GM12878 (cell line): ENCODE measurements at regions not wholly inside any gene's neighbourhood (a gene's known extent, or its start where the extent isn't known, plus 50 kb on each side); places are given as distances from the start of the nearest gene placed in this dataset.

ENCODE experiments used
- ATAC-seq: fragments of 200-7000 bp; cut with Tn5 transposase; 3 replicates; pipeline ENCODE4 v1.9.1; 2020; ENCODE audit warnings: mild to moderate bottlenecking, moderate library complexity
- BruUV-seq: library from RNA; stranded (reverse); fragments of 400-500 nt; replicated peaks from 2 replicates; lab custom pipeline; 2021; lab: Mats Ljungman, UMichigan
- CTCF ChIA-PET: fragments of 300-600 bp; sonication (Branson Sonifier 250); formaldehyde crosslinking; extraction: SDS; loops from one replicate; lab custom pipeline; 2021; ENCODE audit warnings: inconsistent platforms; lab: Yijun Ruan, JAX
- POLR2A ChIA-PET: fragments of 350-600 bp; formaldehyde crosslinking; extraction: SDS; loops from one replicate; lab custom pipeline; 2021; ENCODE audit warnings: inconsistent platforms; lab: Charles Lee
- RAD21 ChIA-PET: fragments of 300-600 bp; sonication (Branson Sonifier 250); formaldehyde crosslinking; loops from one replicate; lab custom pipeline; 2023; ENCODE audit warnings: antibody characterized with exemption; ENCODE audit not compliant: unreplicated experiment; lab: Charles Lee
- SMC1A ChIA-PET: fragments of 300-600 bp; sonication (Branson Sonifier 250); formaldehyde crosslinking; loops from one replicate; lab custom pipeline; 2023; ENCODE audit not compliant: unreplicated experiment, uncharacterized antibody; lab: Charles Lee
- DNase-seq: peaks from one replicate; pipeline ENCODE4 v3.0.0-alpha.2; 2011; ENCODE audit warnings: low read depth, low spot score
- FAIRE-seq: peaks from 3 replicates; lab custom pipeline; 2011; peaks lifted over from hg19 to GRCh38; lab: Jason Lieb, UNC
- H2AFZ ChIP-seq: 2 replicates; pipeline ENCODE4 v1.6.0; 2011; ENCODE audit warnings: low read depth, low read length, control low read depth; ENCODE audit not compliant: control insufficient read depth
- H3K27ac ChIP-seq: 2 replicates; pipeline ENCODE4 v1.5.1; 2011; ENCODE audit warnings: control low read depth; ENCODE audit not compliant: control insufficient read depth, insufficient read depth
- H3K27me3 ChIP-seq, 2 experiments: replicated peaks in 1 of 2; 2 replicates each; pipeline versions ENCODE4 v1.6.0 to v1.6.1; 2011; ENCODE audit warnings: low read length in 1 of 2; ENCODE audit not compliant: control insufficient read depth in 2 of 2, insufficient read depth in 2 of 2
- H3K36me3 ChIP-seq, 2 experiments: 2 replicates each; pipeline ENCODE4 v1.5.1; 2011; ENCODE audit warnings: low read length in 1 of 2; ENCODE audit not compliant: control insufficient read depth in 2 of 2, insufficient read depth in 2 of 2
- H3K4me1 ChIP-seq: 2 replicates; pipeline ENCODE4 v1.6.1; 2011; ENCODE audit warnings: mild to moderate bottlenecking, low read length, moderate library complexity, mixed read lengths; ENCODE audit not compliant: control insufficient read depth, insufficient read depth
- H3K4me2 ChIP-seq: 2 replicates; pipeline ENCODE4 v1.6.0; 2011; ENCODE audit warnings: control low read depth; ENCODE audit not compliant: control insufficient read depth, insufficient read depth
- H3K4me3 ChIP-seq: fragments of 200-600 bp; sonication (generic); 2 replicates; pipeline ENCODE4 v1.5.1; 2016
- H3K79me2 ChIP-seq: 2 replicates; pipeline ENCODE4 v1.6.0; 2011; ENCODE audit warnings: low read length; ENCODE audit not compliant: control insufficient read depth, insufficient read depth
- H3K9ac ChIP-seq: 2 replicates; pipeline ENCODE4 v1.8.0; 2011; ENCODE audit warnings: low read length, control low read depth, mixed read lengths; ENCODE audit not compliant: control insufficient read depth, insufficient read depth
- H3K9me3 ChIP-seq: replicated peaks from 3 replicates; pipeline ENCODE4 v1.5.1; 2011; ENCODE audit warnings: mild to moderate bottlenecking, low read length; ENCODE audit not compliant: control insufficient read depth, insufficient read depth
- H4K20me1 ChIP-seq: 2 replicates; pipeline ENCODE4 v1.6.0; 2011; ENCODE audit not compliant: control insufficient read depth, insufficient read depth
- BCL11A ChIP-seq: IDR thresholded peaks from 2 replicates; pipeline ENCODE4 v1.6.1; 2011; ENCODE audit warnings: low read depth, low read length
- FOS ChIP-seq: IDR thresholded peaks from 3 replicates; pipeline ENCODE4 v1.6.1; 2011; ENCODE audit warnings: borderline replicate concordance; ENCODE audit not compliant: insufficient read length; ENCODE audit errors: extremely low read depth
- MEF2A ChIP-seq: IDR thresholded peaks from 2 replicates; pipeline ENCODE4 v1.6.1; 2011; ENCODE audit warnings: low read depth, mild to moderate bottlenecking, low read length, moderate library complexity; ENCODE audit not compliant: insufficient read depth
- PAX8 ChIP-seq: fragments of 450-650 bp; IDR thresholded peaks from 2 replicates; pipeline ENCODE4 v1.6.1; 2017; ENCODE audit warnings: mild to moderate bottlenecking, moderate library complexity
- RUNX3 ChIP-seq: IDR thresholded peaks from 2 replicates; pipeline ENCODE4 v1.6.1; 2012; ENCODE audit warnings: low read length, inconsistent platforms
- STAT3 ChIP-seq: IDR thresholded peaks from 2 replicates; pipeline ENCODE4 v1.6.1; 2011; ENCODE audit warnings: low read depth, low read length, improper control_type of control experiment
- WGBS: methylation state at CpG from one replicate; pipeline ENCODE4 v1.1.6; 2016; ENCODE audit warnings: low lambda C conversion rate; ENCODE audit not compliant: insufficient replicate concordance, insufficient coverage; ENCODE audit errors: missing lambda C conversion rate; 5-methylcytosine and 5-hydroxymethylcytosine counted together
- in situ Hi-C: fragments of 300-500 bp; cut with MboI; formaldehyde crosslinking; loops from 9 replicates; pipeline ENCODE4 v1.14.3; 2018; ENCODE audit warnings: mixed read lengths
- intact Hi-C: fragments of 100-400 bp; cut with micrococcal nuclease; formaldehyde crosslinking; loops from one replicate; pipeline ENCODE4 v1.14.2; 2022; ENCODE audit not compliant: unreplicated experiment
- TF ChIP-seq, protein P1 (sequence below): IDR thresholded peaks from 2 replicates; pipeline ENCODE4 v1.6.1; 2012; ENCODE audit warnings: mild to moderate bottlenecking, low read depth, low read length
- TF ChIP-seq, protein P2 (sequence below): IDR thresholded peaks from 2 replicates; pipeline ENCODE4 v1.6.1; 2011; ENCODE audit warnings: low read depth, low read length, improper control_type of control experiment, borderline replicate concordance

DNA sequence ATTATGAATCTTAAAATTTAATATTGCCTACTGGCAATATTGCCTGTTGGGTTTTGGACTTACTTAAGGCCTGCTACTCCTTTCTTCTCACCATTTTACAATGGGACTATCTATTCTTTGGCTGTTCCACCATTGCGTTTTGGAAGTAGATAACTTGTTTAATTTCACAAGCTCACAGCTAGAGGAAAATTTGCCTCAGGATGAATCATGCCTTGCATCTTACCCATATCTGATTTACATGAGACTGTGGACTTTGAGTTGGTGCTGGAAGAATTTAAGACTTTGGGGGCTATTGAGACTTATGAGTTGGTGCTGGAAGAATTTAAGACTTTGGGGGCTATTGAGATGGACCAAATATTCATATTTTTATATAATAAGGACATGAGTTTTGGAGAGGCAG is 662.6 kb downstream of the METTL15 start (continued):
- TF ChIP-seq, protein P1, sequence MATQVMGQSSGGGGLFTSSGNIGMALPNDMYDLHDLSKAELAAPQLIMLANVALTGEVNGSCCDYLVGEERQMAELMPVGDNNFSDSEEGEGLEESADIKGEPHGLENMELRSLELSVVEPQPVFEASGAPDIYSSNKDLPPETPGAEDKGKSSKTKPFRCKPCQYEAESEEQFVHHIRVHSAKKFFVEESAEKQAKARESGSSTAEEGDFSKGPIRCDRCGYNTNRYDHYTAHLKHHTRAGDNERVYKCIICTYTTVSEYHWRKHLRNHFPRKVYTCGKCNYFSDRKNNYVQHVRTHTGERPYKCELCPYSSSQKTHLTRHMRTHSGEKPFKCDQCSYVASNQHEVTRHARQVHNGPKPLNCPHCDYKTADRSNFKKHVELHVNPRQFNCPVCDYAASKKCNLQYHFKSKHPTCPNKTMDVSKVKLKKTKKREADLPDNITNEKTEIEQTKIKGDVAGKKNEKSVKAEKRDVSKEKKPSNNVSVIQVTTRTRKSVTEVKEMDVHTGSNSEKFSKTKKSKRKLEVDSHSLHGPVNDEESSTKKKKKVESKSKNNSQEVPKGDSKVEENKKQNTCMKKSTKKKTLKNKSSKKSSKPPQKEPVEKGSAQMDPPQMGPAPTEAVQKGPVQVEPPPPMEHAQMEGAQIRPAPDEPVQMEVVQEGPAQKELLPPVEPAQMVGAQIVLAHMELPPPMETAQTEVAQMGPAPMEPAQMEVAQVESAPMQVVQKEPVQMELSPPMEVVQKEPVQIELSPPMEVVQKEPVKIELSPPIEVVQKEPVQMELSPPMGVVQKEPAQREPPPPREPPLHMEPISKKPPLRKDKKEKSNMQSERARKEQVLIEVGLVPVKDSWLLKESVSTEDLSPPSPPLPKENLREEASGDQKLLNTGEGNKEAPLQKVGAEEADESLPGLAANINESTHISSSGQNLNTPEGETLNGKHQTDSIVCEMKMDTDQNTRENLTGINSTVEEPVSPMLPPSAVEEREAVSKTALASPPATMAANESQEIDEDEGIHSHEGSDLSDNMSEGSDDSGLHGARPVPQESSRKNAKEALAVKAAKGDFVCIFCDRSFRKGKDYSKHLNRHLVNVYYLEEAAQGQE = no peak
- no peak for TF ChIP-seq FOS
- TF ChIP-seq, protein P2, sequence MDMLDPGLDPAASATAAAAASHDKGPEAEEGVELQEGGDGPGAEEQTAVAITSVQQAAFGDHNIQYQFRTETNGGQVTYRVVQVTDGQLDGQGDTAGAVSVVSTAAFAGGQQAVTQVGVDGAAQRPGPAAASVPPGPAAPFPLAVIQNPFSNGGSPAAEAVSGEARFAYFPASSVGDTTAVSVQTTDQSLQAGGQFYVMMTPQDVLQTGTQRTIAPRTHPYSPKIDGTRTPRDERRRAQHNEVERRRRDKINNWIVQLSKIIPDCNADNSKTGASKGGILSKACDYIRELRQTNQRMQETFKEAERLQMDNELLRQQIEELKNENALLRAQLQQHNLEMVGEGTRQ = no peak
- TF ChIP-seq MEF2A = no peak
- TF ChIP-seq PAX8 = no peak

DNA sequence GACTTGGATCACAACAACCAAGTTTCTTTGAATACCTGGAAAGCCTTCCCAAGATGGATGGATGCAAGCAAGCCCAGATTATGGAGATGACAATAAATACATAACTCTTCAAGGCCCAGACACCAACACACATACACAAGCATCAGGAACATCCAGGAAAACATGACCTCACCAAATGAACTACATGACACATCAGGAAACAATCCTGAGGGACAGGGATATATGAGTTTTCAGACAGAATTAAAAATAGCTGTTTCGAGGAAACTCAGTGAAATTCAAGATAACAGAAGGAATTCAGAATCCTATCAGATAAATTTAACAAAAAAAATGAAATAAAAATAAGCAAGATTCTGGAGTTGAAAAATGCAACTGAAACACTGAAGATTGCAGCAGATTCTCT is 659.4 kb downstream of the METTL15 start:
- SMC1A ChIA-PET = interaction anchor here (1.3 kb wide), 1 partner anchor 23 kb away, joined by 3 read pairs; no protein-coding TSS in a partner anchor
- Histone ChIP-seq H3K79me2 (no peaks in the 10 kb centered on the region), H2AFZ (no peak overlapping the region), H4K20me1 (no peaks in the 10 kb centered on the region), H3K36me3 (no peaks in the 10 kb centered on the region)
- in situ Hi-C loops = no loop called here
- DNase-seq = no peak
- TF ChIP-seq RUNX3 (no peak), BCL11A (no peak), STAT3 (no peak)
- TF ChIP-seq, all 136 proteins: peak for 0
- ChIA-PET CTCF (interaction anchor here (0.8 kb wide), 1 partner anchor 561 kb away, joined by 3 read pairs; no protein-coding TSS in a partner anchor), POLR2A (no interaction called here), RAD21 (no interaction called here)
- Histone ChIP-seq H3K4me3 (no peak overlapping the region), H3K27ac (no peak overlapping the region), H3K9me3 (no peaks in the 10 kb centered on the region), H3K9ac (no peak overlapping the region), H3K27me3 (no peaks in the 10 kb centered on the region), H3K4me1 (no peaks in the 10 kb centered on the region), H3K4me2 (no peak overlapping the region)
- ATAC-seq = no peak
- no TSS peak for BruUV-seq
- intact Hi-C loops = no loop called here
- WGBS = 0% methylated on average over 1 of the region's 1 CpG
- no peak for FAIRE-seq
